ENCODE measurements at regions not wholly inside any gene's neighbourhood (a gene's known extent, or its start where the extent isn't known, plus 50 kb on each side); places are given as distances from the start of the nearest gene placed in this dataset.

DNA sequence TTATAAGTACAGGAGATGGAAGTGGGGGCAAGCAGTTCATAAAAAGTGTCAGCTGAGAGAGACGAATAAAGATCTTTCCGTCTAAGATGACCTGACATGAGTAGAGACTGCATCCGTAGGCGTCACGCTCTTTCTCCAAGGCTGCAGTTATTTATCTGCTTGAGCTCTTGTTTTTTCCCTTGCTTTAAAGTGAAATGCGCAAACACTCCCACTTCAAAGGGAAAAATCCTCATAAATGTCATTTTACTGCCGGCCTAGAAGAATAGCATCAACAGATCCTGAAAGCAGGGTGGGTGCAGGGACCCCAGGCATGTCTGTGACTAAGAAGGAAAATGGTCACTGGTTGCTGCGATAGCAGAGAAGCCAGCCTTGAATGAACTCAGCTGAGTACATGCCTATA, 647.4 kb downstream of the MED13L start:
- WGBS, 2 donors, result 82 to 83% methylated on average over 8 of the region's 8 CpGs
- Histone ChIP-seq H3K9me3 (ENCODE audit: control insufficient read depth in 4 of 4, insufficient read depth in 3 of 4, low read length in 3 of 4) (peaks cover 0 to 2% (median 0%) of the 10 kb centered on the region in 4 donors), H3K27me3 (ENCODE audit: control insufficient read depth in 3 of 3, insufficient read depth in 3 of 3, low read length in 2 of 3) (no peaks in the 10 kb centered on the region), H3K4me1 (ENCODE audit: control insufficient read depth in 5 of 5, insufficient read depth in 5 of 5, low read length in 5 of 5) (peaks cover 0 to 2% (median 0%) of the 10 kb centered on the region in 5 donors), H3K27ac (ENCODE audit: low read depth in 1 of 2, low read length in 1 of 2) (no peak overlapping the region), H3K9ac (ENCODE audit: insufficient read depth in 1 of 2, low read length in 2 of 2) (no peak overlapping the region), H3K36me3 (ENCODE audit: control insufficient read depth in 4 of 4, insufficient read depth in 4 of 4, low read length in 4 of 4) (no peaks in the 10 kb centered on the region), H3K4me3 (no peak overlapping the region)
- peak; percentile 31 to 81 (median 69) for DNase-seq
- TF ChIP-seq, protein P1, sequence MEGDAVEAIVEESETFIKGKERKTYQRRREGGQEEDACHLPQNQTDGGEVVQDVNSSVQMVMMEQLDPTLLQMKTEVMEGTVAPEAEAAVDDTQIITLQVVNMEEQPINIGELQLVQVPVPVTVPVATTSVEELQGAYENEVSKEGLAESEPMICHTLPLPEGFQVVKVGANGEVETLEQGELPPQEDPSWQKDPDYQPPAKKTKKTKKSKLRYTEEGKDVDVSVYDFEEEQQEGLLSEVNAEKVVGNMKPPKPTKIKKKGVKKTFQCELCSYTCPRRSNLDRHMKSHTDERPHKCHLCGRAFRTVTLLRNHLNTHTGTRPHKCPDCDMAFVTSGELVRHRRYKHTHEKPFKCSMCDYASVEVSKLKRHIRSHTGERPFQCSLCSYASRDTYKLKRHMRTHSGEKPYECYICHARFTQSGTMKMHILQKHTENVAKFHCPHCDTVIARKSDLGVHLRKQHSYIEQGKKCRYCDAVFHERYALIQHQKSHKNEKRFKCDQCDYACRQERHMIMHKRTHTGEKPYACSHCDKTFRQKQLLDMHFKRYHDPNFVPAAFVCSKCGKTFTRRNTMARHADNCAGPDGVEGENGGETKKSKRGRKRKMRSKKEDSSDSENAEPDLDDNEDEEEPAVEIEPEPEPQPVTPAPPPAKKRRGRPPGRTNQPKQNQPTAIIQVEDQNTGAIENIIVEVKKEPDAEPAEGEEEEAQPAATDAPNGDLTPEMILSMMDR (IDR thresholded peaks at IDR 0.05; ENCODE audit: control extremely low read depth, extremely low read depth), result no peak
- ATAC-seq (ENCODE audit: insufficient read depth, low FRiP score), result no peak

DNA sequence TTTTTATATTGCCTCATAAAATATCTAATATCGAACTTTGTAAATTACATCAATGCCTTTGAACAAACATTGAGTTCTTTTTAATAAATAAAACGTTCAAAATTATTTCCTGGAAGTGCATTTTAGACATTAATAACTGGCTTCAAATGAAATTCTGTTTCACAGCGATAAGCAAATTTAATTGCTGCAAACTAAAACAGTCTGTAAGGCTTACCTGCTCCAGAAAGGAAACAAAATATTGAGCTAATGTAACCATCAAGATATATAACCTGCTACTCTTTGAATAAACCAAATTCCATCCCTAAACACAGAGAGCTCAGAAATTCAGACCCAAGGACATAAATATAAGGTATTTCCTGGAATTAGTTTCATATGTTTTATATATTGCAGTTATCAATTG, 651.3 kb downstream of the MED13L start:
- Histone ChIP-seq H3K36me3 (ENCODE audit: control insufficient read depth in 4 of 4, insufficient read depth in 4 of 4, low read length in 4 of 4) (no peaks in the 10 kb centered on the region), H3K9ac (ENCODE audit: insufficient read depth in 1 of 2, low read length in 2 of 2) (no peak overlapping the region), H3K27ac (ENCODE audit: low read depth in 1 of 2, low read length in 1 of 2) (no peak overlapping the region), H3K9me3 (ENCODE audit: control insufficient read depth in 4 of 4, insufficient read depth in 3 of 4, low read length in 3 of 4) (peaks cover 0 to 6% (median 1%) of the 10 kb centered on the region in 4 donors), H3K4me1 (ENCODE audit: control insufficient read depth in 5 of 5, insufficient read depth in 5 of 5, low read length in 5 of 5) (peaks cover 0 to 8% (median 0%) of the 10 kb centered on the region in 5 donors), H3K4me3 (no peak overlapping the region), H3K27me3 (ENCODE audit: control insufficient read depth in 3 of 3, insufficient read depth in 3 of 3, low read length in 2 of 3) (no peaks in the 10 kb centered on the region)
- WGBS, 2 donors, result 62 to 76% methylated on average over 3 of the region's 3 CpGs
- ATAC-seq (ENCODE audit: insufficient read depth, low FRiP score), result no peak
- TF ChIP-seq, protein P1 (IDR thresholded peaks at IDR 0.05; ENCODE audit: control extremely low read depth, extremely low read depth), result no peak
- DNase-seq, result no peak

DNA sequence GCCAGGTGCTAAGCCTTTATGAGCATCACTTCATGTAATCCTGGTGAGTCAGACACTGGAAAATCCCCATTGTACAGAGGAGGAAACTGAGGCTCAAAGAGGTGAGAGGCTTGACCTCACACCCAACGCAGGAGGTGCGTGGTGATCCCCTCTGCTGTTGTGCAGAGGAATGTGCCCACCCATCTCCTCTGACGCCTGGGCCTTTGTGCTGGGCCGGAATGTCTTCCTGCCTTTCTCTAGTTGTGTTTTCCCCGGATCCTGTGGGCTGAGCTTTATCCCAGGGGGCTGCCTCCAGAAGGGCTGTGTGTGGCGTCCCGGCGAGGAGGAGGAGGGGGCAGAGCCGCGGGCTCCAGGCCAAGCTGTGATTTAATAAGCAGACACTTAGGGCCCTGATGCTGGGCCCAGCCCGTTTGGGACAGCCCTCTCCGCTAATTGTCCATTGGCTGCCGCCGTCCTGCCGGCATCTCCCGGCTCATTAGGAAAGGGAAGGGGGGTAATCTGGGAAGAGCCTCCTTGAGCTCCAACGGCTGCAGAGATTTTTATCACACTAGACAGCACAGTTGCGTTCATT, 653.6 kb downstream of the MED13L start:
- Histone ChIP-seq H3K9ac (ENCODE audit: insufficient read depth in 1 of 2, low read length in 2 of 2) (no peak overlapping the region), H3K4me1 (ENCODE audit: control insufficient read depth in 5 of 5, insufficient read depth in 5 of 5, low read length in 5 of 5) (peaks cover 0 to 8% (median 0%) of the 10 kb centered on the region in 5 donors), H3K4me3 (no peak overlapping the region), H3K27me3 (ENCODE audit: control insufficient read depth in 3 of 3, insufficient read depth in 3 of 3, low read length in 2 of 3) (no peaks in the 10 kb centered on the region), H3K9me3 (ENCODE audit: control insufficient read depth in 4 of 4, insufficient read depth in 3 of 4, low read length in 3 of 4) (peaks cover 0 to 9% (median 1%) of the 10 kb centered on the region in 4 donors), H3K36me3 (ENCODE audit: control insufficient read depth in 4 of 4, insufficient read depth in 4 of 4, low read length in 4 of 4) (no peaks in the 10 kb centered on the region), H3K27ac (ENCODE audit: low read depth in 1 of 2, low read length in 1 of 2) (peak overlapping the region in 1 of 2 donors; percentile 10)
- 9 to 15% methylated on average over 18 of the region's 18 CpGs for WGBS, 2 donors
- TF ChIP-seq, protein P1 (IDR thresholded peaks at IDR 0.05; ENCODE audit: control extremely low read depth, extremely low read depth), result no peak
- peak; percentile 87 to 91 (median 89) for DNase-seq
- no peak for ATAC-seq (ENCODE audit: insufficient read depth, low FRiP score)

DNA sequence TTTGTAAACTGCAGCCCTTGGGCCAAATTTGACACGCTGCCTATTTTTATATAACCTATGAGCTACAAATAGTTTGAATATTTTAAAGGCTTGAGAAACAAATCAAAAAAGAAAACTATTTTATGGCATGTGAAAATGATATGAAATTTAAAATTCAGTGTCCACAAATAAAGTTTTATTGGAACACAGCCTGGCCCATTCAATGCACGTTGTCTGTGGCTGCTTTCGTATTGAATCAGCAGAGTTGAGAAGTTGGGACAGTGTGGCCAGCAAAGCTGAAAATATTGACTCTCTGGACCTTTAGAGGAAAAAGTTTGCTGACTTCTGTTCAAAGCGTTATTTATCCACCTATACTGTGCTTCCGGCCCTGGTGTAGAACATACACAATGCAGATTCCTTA, 654.2 kb downstream of the MED13L start:
- H3K4me1 ChIP-seq (ENCODE audit: control insufficient read depth in 5 of 5, insufficient read depth in 5 of 5, low read length in 5 of 5), result peaks cover 0 to 8% (median 0%) of the 10 kb centered on the region in 5 donors
- H3K36me3 ChIP-seq (ENCODE audit: control insufficient read depth in 4 of 4, insufficient read depth in 4 of 4, low read length in 4 of 4), result no peaks in the 10 kb centered on the region
- no peak overlapping the region for H3K27ac ChIP-seq (ENCODE audit: low read depth in 1 of 2, low read length in 1 of 2)
- TF ChIP-seq, protein P1 (IDR thresholded peaks at IDR 0.05; ENCODE audit: control extremely low read depth, extremely low read depth), result no peak
- DNase-seq (no peak), ATAC-seq (ENCODE audit: insufficient read depth, low FRiP score) (no peak)
- H3K9me3 ChIP-seq (ENCODE audit: control insufficient read depth in 4 of 4, insufficient read depth in 3 of 4, low read length in 3 of 4), result peaks cover 0 to 9% (median 1%) of the 10 kb centered on the region in 4 donors
- no peaks in the 10 kb centered on the region for H3K27me3 ChIP-seq (ENCODE audit: control insufficient read depth in 3 of 3, insufficient read depth in 3 of 3, low read length in 2 of 3)
- no peak overlapping the region for H3K4me3 ChIP-seq
- 75 to 88% methylated on average over 5 of the region's 5 CpGs for WGBS, 2 donors
- no peak overlapping the region for H3K9ac ChIP-seq (ENCODE audit: insufficient read depth in 1 of 2, low read length in 2 of 2)
